ENCODE measurements at regions not wholly inside any gene's neighbourhood (a gene's known extent, or its start where the extent isn't known, plus 50 kb on each side); places are given as distances from the start of the nearest gene placed in this dataset.

GRCh38 chr22:47687346-47687655 lies 924.9 kb downstream of the TBC1D22A start:
- H3K27ac ChIP-seq: no peak overlapping the region
- 78 to 82% (median 80%) methylated on average over 5 of the region's 5 CpGs for WGBS, 4 donors
- intact Hi-C loops (cut with DNase I): no loop called here
- no peak overlapping the region for H3K4me3 ChIP-seq
- H3K4me1 ChIP-seq (replicated peaks in 1 of 2): no peaks in the 10 kb centered on the region
- TF ChIP-seq CTCF (IDR thresholded peaks at IDR 0.05): no peak
- TF ChIP-seq POLR2A (IDR thresholded peaks at IDR 0.05): no peak
- no peak for DNase-seq
- no peaks in the 10 kb centered on the region for H3K27me3 ChIP-seq
- H3K36me3 ChIP-seq (replicated peaks in 1 of 2): no peaks in the 10 kb centered on the region
- H3K9me3 ChIP-seq (replicated peaks in 1 of 3): no peaks in the 10 kb centered on the region

DNA sequence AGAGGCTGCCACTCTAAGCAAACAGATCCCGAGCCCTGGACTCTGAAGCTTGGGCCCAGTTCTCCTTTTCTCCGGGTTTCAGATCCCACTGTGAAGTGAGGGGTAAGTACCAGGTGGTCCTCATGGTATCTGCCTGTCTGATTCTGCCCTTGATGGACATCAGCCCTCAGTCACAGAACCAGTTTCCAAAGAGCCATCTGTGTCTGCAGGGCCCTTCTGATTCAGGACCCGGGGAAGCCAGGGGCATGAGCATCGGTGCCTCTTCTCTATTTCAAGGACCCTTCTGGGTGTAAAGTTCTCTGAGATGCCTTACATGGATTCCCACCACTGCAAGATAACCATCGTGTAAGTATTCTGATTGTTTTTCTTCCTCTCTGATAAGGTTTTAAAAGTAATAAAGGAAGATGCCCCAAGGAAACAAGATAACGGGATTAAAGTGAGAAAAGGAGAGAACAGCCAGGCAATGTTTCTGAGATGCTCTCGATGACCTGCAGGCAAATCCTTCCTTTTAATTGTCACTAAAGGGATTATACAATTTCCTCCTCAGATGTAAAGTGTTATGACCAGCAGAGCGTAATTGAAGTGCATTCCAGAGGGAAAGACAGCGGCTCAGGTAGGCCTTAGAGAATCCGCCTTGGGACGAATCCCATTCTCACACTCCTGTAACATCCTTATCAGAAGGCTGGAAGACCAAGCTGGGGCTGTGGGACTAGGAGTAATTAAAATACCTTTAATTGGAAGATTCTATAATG lies 924.3 kb downstream of the TBC1D22A start:
- H3K36me3 ChIP-seq (replicated peaks in 1 of 2): no peaks in the 10 kb centered on the region
- H3K27me3 ChIP-seq: no peaks in the 10 kb centered on the region
- WGBS, 4 donors: 75 to 86% (median 77%) methylated on average over 11 of the region's 11 CpGs
- H3K4me3 ChIP-seq: no peak overlapping the region
- no peaks in the 10 kb centered on the region for H3K4me1 ChIP-seq (replicated peaks in 1 of 2)
- DNase-seq: peak in 1 of 7 donors; percentile 7
- no peak for TF ChIP-seq CTCF (IDR thresholded peaks at IDR 0.05)
- no peak for TF ChIP-seq POLR2A (IDR thresholded peaks at IDR 0.05)
- intact Hi-C loops (cut with DNase I): no loop called here
- no peak overlapping the region for H3K27ac ChIP-seq
- no peaks in the 10 kb centered on the region for H3K9me3 ChIP-seq (replicated peaks in 1 of 3)

DNA sequence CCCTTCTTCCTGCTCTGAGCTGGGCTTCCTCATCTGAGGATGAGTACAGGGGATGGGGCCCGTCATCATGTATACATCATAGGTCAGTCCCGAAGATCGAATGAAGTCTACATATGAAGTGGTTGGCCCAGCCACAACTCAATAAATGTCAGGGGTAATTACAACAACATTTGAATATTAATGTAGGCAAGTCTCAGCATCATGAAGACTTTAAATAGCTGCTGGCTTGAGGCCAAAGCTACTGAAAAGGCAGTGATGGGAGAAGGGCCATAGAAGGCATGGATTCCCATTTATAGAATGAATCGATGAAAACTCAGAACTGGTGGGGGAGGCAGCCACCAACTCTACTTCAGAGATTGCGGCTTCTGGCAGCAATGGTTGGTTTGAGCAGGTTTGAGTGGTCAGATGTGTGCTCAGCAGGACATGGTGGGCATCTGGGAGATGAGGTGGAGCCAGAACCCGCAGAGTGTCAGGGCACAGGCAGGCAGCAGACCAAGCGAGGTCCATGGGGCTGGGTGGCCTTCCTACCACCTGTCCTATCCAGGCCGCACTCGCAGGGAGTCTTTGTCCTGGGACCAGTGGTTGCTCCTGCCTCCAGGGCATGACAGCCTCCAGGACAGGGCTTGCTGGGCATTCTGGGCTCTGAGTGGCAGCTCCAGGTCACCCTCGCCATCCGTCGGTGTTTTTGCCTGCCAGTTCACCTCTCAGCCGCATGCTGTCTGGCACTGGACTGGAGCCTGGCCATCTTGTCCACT lies 919.1 kb downstream of the TBC1D22A start:
- H3K36me3 ChIP-seq (replicated peaks in 1 of 2): no peaks in the 10 kb centered on the region
- no peak for TF ChIP-seq CTCF (IDR thresholded peaks at IDR 0.05)
- no peak for TF ChIP-seq POLR2A (IDR thresholded peaks at IDR 0.05)
- DNase-seq: peak in 1 of 7 donors; percentile 30
- no peaks in the 10 kb centered on the region for H3K27me3 ChIP-seq
- H3K27ac ChIP-seq: no peak overlapping the region
- H3K9me3 ChIP-seq (replicated peaks in 1 of 3): no peaks in the 10 kb centered on the region
- intact Hi-C loops (cut with DNase I): no loop called here
- WGBS, 4 donors: 91 to 92% (median 91%) methylated on average over 6 to 13 of the region's 13 CpGs
- H3K4me1 ChIP-seq (replicated peaks in 1 of 2): no peaks in the 10 kb centered on the region
- H3K4me3 ChIP-seq: no peak overlapping the region

DNA sequence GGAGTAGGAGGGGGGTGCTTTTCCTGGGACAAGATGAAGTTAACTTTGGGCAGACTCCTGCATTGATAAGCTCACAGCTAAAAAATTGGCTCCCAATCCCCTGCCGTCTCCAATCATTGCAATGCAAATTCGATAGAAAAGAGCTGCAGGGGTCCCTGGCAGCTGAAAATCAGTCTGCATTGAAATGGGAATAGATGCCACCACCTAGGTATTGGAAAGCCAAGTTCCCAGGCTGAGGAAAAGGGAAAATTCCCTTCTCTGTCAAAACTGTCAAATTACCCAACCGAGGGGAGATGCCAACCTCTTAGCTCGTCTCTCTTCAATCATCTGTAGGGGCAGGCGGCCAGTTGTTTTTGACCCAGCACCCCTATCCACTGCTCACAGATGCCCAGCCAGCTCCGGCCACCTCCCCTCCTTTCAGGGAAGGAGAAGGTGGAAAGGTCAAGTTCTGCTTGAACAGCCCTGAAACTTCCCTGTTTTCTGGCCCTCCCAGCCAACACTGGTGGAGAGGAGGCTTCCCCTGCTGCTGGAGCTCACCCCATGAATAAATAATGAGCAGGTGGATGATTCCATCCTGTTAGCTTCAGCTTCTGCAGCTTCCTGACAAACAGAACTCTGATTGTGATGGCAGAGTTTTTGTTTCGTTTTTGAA lies 916.3 kb downstream of the TBC1D22A start:
- intact Hi-C loops (cut with DNase I): no loop called here
- no peaks in the 10 kb centered on the region for H3K9me3 ChIP-seq (replicated peaks in 1 of 3)
- no peaks in the 10 kb centered on the region for H3K4me1 ChIP-seq (replicated peaks in 1 of 2)
- no peak for TF ChIP-seq POLR2A (IDR thresholded peaks at IDR 0.05)
- TF ChIP-seq CTCF (IDR thresholded peaks at IDR 0.05): no peak
- H3K27me3 ChIP-seq: no peaks in the 10 kb centered on the region
- H3K36me3 ChIP-seq (replicated peaks in 1 of 2): no peaks in the 10 kb centered on the region
- DNase-seq: peak in 1 of 7 donors; percentile 7
- WGBS, 4 donors: 38 to 49% (median 43%) methylated on average over 5 to 7 of the region's 7 CpGs
- H3K27ac ChIP-seq: no peak overlapping the region
- H3K4me3 ChIP-seq: no peak overlapping the region

Measured in adrenal gland (tissue), 9 donors.